ENCODE measurements at regions not wholly inside any gene's neighbourhood (a gene's known extent, or its start where the extent isn't known, plus 50 kb on each side); places are given as distances from the start of the nearest gene placed in this dataset.

- ATAC-seq (ENCODE audit: poor library complexity): no peak
- CTCF ChIA-PET: no interaction called here
- no peaks in the 10 kb centered on the region for H3K27me3 Mint-ChIP-seq
- no peaks in the 10 kb centered on the region for H3K4me1 ChIP-seq (ENCODE audit: insufficient read depth, low read length)
- H3K4me3 Mint-ChIP-seq: no peak overlapping the region
- no peak for DNase-seq
- H3K27ac ChIP-seq (ENCODE audit: low read depth in 1 of 2, low read length in 2 of 2): no peak overlapping the region
- H3K9me3 Mint-ChIP-seq: peaks cover 3% of the 10 kb centered on the region
- H3K27me3 ChIP-seq (ENCODE audit: control insufficient read depth in 1 of 2, insufficient read depth in 2 of 2, low read length in 2 of 2): no peaks in the 10 kb centered on the region
- intact Hi-C loops (cut with DNase I, micrococcal nuclease): no loop called here
- no peaks in the 10 kb centered on the region for H3K36me3 ChIP-seq (ENCODE audit: insufficient read depth, low read length)
- H3K9me3 ChIP-seq (ENCODE audit: control insufficient read depth in 1 of 2, insufficient read depth in 1 of 2, low read length in 2 of 2): no peaks in the 10 kb centered on the region
- no peak overlapping the region for H3K27ac Mint-ChIP-seq
- H3K4me3 ChIP-seq (ENCODE audit: low read length): no peak overlapping the region
- H3K4me1 Mint-ChIP-seq (ENCODE audit: low read depth): no peaks in the 10 kb centered on the region
- no peaks in the 10 kb centered on the region for H3K36me3 Mint-ChIP-seq (ENCODE audit: low read depth)
- TF ChIP-seq, protein P1, sequence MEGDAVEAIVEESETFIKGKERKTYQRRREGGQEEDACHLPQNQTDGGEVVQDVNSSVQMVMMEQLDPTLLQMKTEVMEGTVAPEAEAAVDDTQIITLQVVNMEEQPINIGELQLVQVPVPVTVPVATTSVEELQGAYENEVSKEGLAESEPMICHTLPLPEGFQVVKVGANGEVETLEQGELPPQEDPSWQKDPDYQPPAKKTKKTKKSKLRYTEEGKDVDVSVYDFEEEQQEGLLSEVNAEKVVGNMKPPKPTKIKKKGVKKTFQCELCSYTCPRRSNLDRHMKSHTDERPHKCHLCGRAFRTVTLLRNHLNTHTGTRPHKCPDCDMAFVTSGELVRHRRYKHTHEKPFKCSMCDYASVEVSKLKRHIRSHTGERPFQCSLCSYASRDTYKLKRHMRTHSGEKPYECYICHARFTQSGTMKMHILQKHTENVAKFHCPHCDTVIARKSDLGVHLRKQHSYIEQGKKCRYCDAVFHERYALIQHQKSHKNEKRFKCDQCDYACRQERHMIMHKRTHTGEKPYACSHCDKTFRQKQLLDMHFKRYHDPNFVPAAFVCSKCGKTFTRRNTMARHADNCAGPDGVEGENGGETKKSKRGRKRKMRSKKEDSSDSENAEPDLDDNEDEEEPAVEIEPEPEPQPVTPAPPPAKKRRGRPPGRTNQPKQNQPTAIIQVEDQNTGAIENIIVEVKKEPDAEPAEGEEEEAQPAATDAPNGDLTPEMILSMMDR (IDR thresholded peaks at IDR 0.05): no peak
- POLR2A ChIA-PET: interaction anchor here (0.6 kb wide), 1 partner anchor 1003 kb away, joined by 4 read pairs; no protein-coding TSS in a partner anchor
Observed at GRCh38 chr9:81244631-81245030, 444.7 kb downstream of the TLE1 start.

GRCh38 chr9:81242866-81243265 is 446.5 kb downstream of the TLE1 start:
- Histone ChIP-seq H3K4me3 (ENCODE audit: low read length) (no peak overlapping the region), H3K27ac (ENCODE audit: low read depth in 1 of 2, low read length in 2 of 2) (no peak overlapping the region), H3K9me3 (ENCODE audit: control insufficient read depth in 1 of 2, insufficient read depth in 1 of 2, low read length in 2 of 2) (no peaks in the 10 kb centered on the region), H3K27me3 (ENCODE audit: control insufficient read depth in 1 of 2, insufficient read depth in 2 of 2, low read length in 2 of 2) (no peaks in the 10 kb centered on the region), H3K36me3 (ENCODE audit: insufficient read depth, low read length) (no peaks in the 10 kb centered on the region), H3K4me1 (ENCODE audit: insufficient read depth, low read length) (no peaks in the 10 kb centered on the region)
- ChIA-PET POLR2A (no interaction called here), CTCF (no interaction called here)
- Mint-ChIP-seq H3K4me3 (no peak overlapping the region), H3K4me1 (ENCODE audit: low read depth) (no peaks in the 10 kb centered on the region), H3K9me3 (peaks cover 3% of the 10 kb centered on the region), H3K27me3 (no peaks in the 10 kb centered on the region), H3K27ac (no peak overlapping the region), H3K36me3 (ENCODE audit: low read depth) (no peaks in the 10 kb centered on the region)
- ATAC-seq (ENCODE audit: poor library complexity): no peak
- TF ChIP-seq, protein P1 (IDR thresholded peaks at IDR 0.05): no peak
- no peak for DNase-seq
- intact Hi-C loops (cut with DNase I, micrococcal nuclease): no loop called here

GRCh38 chr9:81239388-81239787 is 450.0 kb downstream of the TLE1 start:
- CTCF ChIA-PET: no interaction called here
- DNase-seq: no peak
- Histone ChIP-seq H3K4me3 (ENCODE audit: low read length) (no peak overlapping the region), H3K4me1 (ENCODE audit: insufficient read depth, low read length) (no peaks in the 10 kb centered on the region), H3K27me3 (ENCODE audit: control insufficient read depth in 1 of 2, insufficient read depth in 2 of 2, low read length in 2 of 2) (no peaks in the 10 kb centered on the region), H3K27ac (ENCODE audit: low read depth in 1 of 2, low read length in 2 of 2) (no peak overlapping the region), H3K9me3 (ENCODE audit: control insufficient read depth in 1 of 2, insufficient read depth in 1 of 2, low read length in 2 of 2) (no peaks in the 10 kb centered on the region), H3K36me3 (ENCODE audit: insufficient read depth, low read length) (no peaks in the 10 kb centered on the region)
- no peaks in the 10 kb centered on the region for H3K9me3 Mint-ChIP-seq
- H3K4me1 Mint-ChIP-seq (ENCODE audit: low read depth): no peaks in the 10 kb centered on the region
- intact Hi-C loops (cut with DNase I, micrococcal nuclease): no loop called here
- no peaks in the 10 kb centered on the region for H3K27me3 Mint-ChIP-seq
- no peaks in the 10 kb centered on the region for H3K36me3 Mint-ChIP-seq (ENCODE audit: low read depth)
- POLR2A ChIA-PET: no interaction called here
- ATAC-seq (ENCODE audit: poor library complexity): no peak
- no peak overlapping the region for H3K4me3 Mint-ChIP-seq
- no peak overlapping the region for H3K27ac Mint-ChIP-seq
- TF ChIP-seq, protein P1 (IDR thresholded peaks at IDR 0.05): no peak

Measured in CD4-positive, alpha-beta T cell (primary cell).